HUDEP-2 (cell line): ENCODE measurements at regions not wholly inside any gene's neighbourhood (a gene's known extent, or its start where the extent isn't known, plus 50 kb on each side); places are given as distances from the start of the nearest gene placed in this dataset.

Source experiments
- DNase-seq, 76 experiments: peaks; one replicate each; lab custom pipeline; 2025; ENCODE audit not compliant: unreplicated experiment in 76 of 76; lab: John Stamatoyannopoulos, UW

- no peak for DNase-seq
Observed at GRCh38 chr12:87795555-87795954, 233.6 kb downstream of the C12orf50 start.

GRCh38 chr12:87794854-87795253 lies 234.3 kb downstream of the C12orf50 start:
- no peak for DNase-seq

- DNase-seq, result no peak
Observed at GRCh38 chr12:87793131-87793530, 236.1 kb downstream of the C12orf50 start.

GRCh38 chr12:87784350-87784749 lies 244.9 kb downstream of the C12orf50 start:
- no peak for DNase-seq

- DNase-seq, result no peak
Observed at GRCh38 chr12:87783467-87783866, 245.7 kb downstream of the C12orf50 start.

- no peak for DNase-seq
Observed at GRCh38 chr12:87782838-87783237, 246.4 kb downstream of the C12orf50 start.

GRCh38 chr12:87779858-87780498 lies 249.2 kb downstream of the C12orf50 start:
- no peak for DNase-seq

- DNase-seq, result no peak
Observed at GRCh38 chr12:87779016-87779415, 250.2 kb downstream of the C12orf50 start.

GRCh38 chr12:87778065-87778464 lies 251.1 kb downstream of the C12orf50 start:
- no peak for DNase-seq

- DNase-seq, result no peak
Observed at GRCh38 chr12:87775784-87776183, 253.4 kb downstream of the C12orf50 start.

GRCh38 chr12:87775051-87775450 lies 254.2 kb downstream of the C12orf50 start:
- no peak for DNase-seq

GRCh38 chr12:87772401-87772800 lies 256.8 kb downstream of the C12orf50 start:
- DNase-seq, result no peak

GRCh38 chr12:87768501-87769287 lies 260.5 kb downstream of the C12orf50 start:
- no peak for DNase-seq

- DNase-seq, result no peak
Observed at GRCh38 chr12:87766044-87766443, 263.2 kb downstream of the C12orf50 start.

GRCh38 chr12:87760943-87761342 lies 268.3 kb downstream of the C12orf50 start:
- no peak for DNase-seq

- no peak for DNase-seq
Observed at GRCh38 chr12:87758271-87758670, 270.9 kb downstream of the C12orf50 start.

GRCh38 chr12:87756721-87757120 lies 272.5 kb downstream of the C12orf50 start:
- DNase-seq, result no peak

- DNase-seq, result no peak
Observed at GRCh38 chr12:87756111-87756510, 273.1 kb downstream of the C12orf50 start.

- DNase-seq, result no peak
Observed at GRCh38 chr12:87728931-87729593, 300.1 kb downstream of the C12orf50 start.

GRCh38 chr12:87720967-87721366 lies 308.2 kb downstream of the C12orf50 start:
- no peak for DNase-seq

GRCh38 chr12:87704374-87704773 lies 324.8 kb downstream of the C12orf50 start:
- DNase-seq, result no peak
